ENCODE measurements at regions not wholly inside any gene's neighbourhood (a gene's known extent, or its start where the extent isn't known, plus 50 kb on each side); places are given as distances from the start of the nearest gene placed in this dataset.

- no peak for DNase-seq (ENCODE audit: low read depth)
Measured at GRCh38 chr17:79444198-79444597, 166.7 kb downstream of the RBFOX3 start.

DNA sequence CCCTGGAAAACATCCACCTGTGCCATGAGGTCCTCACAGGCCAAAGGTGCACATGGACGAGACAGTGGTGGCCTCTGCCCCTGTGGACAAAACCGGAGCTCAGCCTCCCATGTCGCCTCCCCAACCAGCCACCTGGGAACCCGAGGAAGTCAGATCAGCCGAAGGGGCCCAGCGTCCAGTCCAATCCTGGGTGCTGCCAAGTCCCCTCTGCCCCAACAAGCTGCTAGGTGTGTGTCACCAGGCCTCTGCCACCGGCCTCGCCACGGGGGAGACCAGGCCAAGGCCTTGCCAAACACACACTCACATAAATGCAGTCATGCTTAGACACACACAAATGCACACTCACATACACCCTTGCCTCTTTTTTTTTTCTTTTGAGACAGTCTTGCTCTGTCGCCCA is 167.8 kb downstream of the RBFOX3 start:
- no peak for DNase-seq (ENCODE audit: low read depth)

GRCh38 chr17:79441356-79442160 is 169.3 kb downstream of the RBFOX3 start:
- DNase-seq (ENCODE audit: low read depth): no peak

DNA sequence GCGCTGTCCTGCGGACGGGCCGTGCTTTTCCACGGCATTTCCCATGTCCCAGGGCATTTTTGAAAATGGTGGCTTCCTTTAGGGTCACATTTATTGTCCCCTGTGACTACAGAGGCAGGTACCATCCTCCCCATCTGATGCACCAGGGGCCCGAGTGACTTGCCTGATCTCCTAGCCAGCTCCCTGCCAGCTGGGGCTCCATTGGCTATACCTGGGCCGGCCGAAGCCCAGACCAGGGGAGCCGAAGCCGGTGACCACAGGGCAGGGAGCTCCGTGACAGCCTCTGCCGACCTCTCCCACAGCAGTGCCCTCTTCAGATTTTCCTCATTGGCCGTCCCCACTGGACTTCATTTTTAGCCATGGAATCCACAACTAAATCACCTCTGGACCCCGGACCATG is 170.6 kb downstream of the RBFOX3 start:
- no peak for DNase-seq (ENCODE audit: low read depth)

GRCh38 chr17:79439493-79439892 is 171.4 kb downstream of the RBFOX3 start:
- DNase-seq (ENCODE audit: low read depth): no peak

DNA sequence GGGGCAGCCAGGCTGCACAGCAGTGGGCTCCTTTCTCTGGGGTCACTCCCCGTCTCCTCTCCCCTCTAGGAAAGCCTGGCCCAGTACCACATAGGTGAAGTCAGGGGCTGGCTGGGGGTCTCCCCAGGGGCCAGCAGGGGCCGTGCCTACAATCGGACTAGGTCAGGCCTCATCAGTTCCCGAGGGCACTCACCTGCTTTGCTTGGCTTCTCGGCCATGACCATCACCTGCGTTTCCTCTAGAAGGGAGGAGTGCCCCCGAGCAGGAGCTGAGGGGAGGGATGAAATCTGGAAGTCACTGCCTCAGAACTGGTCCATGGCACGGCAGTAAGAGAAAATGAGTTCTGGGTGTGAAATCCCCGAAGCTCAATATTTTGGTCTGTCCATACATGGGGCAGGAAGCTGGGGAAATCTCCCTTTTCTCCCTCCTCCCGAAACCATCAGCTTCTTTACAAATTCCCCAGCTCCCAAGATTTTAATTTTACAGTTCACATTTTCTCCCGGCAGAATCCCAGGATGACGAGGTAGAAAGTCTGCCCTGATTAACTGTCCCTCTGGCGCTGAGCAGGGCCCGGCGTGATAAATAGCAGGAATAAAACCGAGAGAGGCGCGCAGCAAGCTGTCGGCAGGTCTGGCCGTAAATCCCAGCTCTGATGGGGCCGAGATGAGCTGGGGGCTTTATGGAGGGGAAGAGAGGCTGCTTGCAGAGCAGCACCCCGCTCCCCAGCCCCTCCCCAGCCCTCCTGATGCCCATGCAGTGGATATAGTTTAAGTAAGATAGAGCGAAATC is 172.1 kb downstream of the RBFOX3 start:
- DNase-seq (ENCODE audit: low read depth): no peak

GRCh38 chr17:79438058-79438457 is 172.8 kb downstream of the RBFOX3 start:
- no peak for DNase-seq (ENCODE audit: low read depth)

DNA sequence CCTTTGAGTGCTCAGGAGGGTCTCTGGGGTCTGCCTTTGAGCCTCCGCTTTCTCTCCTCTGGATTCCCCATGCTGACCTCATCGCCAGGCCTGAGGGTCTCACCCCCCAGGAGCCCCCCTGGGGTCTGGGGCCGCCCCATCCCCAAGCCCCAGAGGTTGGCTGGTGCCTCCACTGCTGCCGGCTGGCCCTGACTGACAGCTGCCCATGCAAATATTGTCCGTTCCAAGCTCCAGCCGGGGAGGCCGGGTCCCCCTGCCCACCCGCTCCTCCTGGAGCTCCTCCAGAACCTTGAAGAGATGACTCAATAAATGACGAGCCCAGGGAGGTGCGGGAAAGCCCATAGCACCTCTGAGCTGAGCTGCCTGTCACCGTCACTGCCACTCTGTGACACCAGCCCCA is 173.8 kb downstream of the RBFOX3 start:
- DNase-seq (ENCODE audit: low read depth): no peak

GRCh38 chr17:79435962-79436361 is 174.9 kb downstream of the RBFOX3 start:
- DNase-seq (ENCODE audit: low read depth): no peak

- DNase-seq (ENCODE audit: low read depth): no peak
Measured at GRCh38 chr17:79435296-79435695, 175.6 kb downstream of the RBFOX3 start.

DNA sequence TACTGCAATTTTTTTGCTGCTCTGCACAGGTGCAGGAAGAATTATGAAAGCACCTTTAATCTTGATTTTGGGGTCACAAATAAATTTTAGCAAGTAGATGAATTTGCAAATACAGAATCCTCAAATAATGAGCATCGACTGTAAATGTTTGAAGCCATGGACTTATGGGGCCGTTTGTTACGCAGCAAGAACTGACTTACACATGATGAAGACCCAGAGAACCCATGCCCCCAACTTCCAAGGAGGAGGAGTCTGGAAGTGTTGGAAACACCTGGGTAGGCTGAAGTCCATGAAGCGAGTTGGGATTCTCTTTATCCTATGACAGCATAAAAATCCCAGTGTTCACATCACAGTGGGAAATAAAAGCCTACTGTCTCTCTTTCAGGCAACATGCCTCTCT is 176.6 kb downstream of the RBFOX3 start:
- no peak for DNase-seq (ENCODE audit: low read depth)

DNA sequence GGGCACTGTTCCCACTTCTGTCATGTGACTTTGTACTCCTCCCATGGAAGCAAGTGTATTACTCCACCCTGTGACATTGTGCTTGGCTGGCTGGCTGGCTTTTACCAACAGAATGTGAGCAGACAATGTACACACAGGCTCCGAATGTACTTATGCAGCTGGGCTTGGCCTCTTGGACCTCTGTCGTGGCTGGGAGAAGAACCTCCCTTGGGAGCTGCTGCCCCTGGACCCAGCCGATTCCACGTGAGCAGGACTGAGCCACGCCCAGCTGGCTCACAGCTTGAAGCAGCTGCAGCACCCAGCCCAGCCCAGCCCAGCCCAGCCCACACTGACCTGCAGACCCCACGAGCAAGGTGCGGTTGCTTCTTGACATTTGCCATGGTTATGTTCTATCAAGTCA is 177.5 kb downstream of the RBFOX3 start:
- no peak for DNase-seq (ENCODE audit: low read depth)

- DNase-seq (ENCODE audit: low read depth): no peak
Measured at GRCh38 chr17:79431175-79431574, 179.7 kb downstream of the RBFOX3 start.

GRCh38 chr17:79429864-79430494 is 180.9 kb downstream of the RBFOX3 start:
- no peak for DNase-seq (ENCODE audit: low read depth)

DNA sequence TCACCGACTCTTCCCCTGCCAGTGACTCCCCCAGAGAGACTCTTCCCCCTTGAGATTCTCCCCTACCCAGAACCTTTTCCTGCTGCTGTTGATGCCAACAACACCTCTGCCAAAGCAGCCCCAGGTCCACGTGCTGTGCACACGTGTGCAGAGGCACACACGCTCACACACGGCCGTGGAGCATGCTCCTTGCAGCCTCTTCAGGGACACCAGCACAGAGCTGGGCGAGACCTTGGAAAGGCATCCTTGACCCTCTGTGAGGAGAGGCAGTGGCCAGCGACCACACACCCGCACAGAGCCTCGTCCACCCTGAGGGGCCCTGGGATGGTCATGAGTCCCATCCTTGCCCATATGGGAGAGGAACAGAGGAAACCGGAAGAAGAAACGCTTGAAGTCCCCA is 181.9 kb downstream of the RBFOX3 start:
- DNase-seq (ENCODE audit: low read depth): no peak

DNA sequence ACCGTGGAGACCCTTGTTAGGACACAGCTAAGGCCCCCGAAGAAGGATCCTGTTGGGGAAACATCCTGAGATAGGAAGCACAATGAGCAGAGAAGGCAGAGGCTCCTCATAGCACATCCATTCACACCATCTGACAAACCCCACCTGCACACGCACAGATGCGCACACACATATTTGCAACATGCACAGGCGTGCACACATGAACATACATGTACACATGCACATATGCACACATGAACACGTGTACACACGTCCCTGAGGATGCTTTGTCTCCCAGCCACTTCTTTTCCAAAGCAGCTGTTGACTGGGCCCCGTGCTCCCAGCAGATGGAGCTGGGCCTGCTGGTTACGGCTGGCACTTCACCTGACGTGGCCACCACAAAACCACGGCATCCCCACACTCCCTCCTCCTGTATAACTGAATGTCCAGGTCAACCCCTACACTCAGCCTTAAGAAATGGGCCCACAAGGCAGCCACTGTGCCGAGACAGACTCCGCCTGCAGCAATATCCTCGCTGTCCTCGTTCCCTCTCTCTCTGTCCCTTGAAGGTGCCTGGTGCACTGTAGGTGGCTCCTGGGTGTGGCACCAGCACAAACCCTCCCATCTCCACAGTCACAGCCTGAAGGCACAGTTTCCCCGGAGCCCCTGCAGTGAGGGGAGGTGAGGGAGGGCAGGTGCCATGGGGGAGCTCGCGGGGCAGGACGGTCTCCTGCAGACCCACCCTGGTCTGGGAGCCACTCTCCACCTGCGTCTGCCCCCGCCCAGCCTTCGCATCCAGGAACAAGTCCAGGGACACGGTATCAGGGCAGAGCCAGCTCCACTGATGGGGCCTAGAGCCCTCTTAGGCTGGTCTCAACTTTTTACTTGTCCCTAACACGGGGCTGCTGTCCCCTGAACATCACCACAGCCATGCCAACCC is 183.0 kb downstream of the RBFOX3 start:
- DNase-seq (ENCODE audit: low read depth): no peak

DNA sequence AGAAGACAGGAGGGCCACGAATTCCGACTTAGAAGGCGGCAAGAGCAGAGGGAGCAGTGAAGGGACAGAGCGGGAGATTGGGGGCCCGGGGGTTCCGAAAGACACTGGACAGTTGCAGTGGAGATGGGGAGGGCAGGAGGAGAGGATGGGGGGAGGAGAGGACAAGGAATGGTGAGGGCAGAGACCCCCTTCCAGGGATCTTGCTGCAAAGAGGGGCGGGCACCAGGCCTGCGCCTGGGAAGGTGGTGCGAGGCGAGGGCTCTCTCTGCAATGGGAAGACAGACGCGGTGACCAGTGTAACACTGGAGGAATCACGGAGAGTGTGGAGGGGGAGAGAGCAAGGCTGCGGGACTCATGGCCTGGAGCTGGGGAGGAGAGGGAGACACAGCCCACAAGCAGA is 185.2 kb downstream of the RBFOX3 start:
- DNase-seq (ENCODE audit: low read depth): no peak

DNA sequence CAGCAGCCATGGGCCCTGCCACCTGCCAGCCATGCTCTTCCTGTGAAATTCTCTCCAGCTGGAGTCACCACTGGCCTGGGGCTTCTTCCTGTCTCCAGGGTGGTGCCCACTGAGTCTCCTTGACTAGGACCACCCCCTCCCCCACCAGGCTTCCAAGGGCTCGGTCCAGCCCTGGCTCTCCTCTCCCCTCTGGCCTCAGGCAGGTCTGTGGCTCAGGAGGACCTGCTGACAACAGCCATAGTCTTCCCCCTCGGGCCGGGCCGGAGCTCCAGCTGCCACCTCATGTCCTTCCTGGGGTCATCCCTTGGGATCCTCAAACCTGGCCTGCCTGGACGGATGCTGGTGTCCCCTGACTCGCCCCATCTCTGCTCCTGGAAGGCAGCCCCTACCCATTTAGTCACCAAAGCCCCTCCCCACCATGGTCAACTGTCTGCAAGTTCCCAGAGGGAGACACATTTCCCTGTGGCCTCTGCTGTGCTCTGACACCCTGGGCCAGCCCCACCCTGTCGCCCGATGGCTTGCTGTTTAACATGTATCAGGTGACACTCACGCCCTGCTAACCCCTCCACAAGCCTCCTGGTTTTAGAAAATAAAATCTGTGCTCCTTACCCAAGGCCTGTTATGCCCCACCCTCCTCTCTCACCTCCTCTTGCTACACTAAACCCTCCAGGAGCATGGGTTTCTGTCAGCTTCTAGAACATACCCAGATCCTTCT is 186.2 kb downstream of the RBFOX3 start:
- no peak for DNase-seq (ENCODE audit: low read depth)

DNA sequence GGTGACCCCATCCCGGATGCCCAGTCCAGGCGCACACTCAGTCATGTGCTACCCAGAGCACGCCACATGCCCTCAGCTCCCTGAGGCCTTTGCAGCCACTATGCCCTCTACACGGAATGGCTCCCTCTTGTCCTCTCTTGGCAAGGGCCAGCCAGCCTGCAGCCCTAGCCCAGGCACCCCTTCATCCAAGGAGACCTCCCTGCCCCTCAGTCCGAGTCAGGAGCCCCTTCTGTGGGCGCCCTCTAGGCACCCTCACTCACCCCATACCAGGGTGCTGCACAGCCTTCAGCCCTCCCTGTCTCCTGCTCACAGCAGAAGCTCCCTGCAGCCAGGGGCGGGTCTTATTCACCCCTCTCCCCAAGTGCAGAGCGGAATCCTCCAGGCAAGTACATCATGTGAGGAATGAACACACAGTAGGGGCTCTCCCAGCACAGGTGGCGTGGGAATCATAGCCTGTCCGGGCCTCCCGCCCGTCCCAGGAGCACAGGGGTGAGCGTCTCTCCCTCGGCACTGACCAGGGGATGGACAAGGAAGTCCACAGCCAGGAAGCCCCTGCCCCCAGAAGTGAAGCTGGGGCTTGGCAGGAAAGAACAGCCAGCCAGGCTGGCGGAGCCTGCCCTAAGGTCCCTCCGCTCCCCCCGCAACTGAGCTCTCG is 186.9 kb downstream of the RBFOX3 start:
- DNase-seq (ENCODE audit: low read depth): no peak

DNA sequence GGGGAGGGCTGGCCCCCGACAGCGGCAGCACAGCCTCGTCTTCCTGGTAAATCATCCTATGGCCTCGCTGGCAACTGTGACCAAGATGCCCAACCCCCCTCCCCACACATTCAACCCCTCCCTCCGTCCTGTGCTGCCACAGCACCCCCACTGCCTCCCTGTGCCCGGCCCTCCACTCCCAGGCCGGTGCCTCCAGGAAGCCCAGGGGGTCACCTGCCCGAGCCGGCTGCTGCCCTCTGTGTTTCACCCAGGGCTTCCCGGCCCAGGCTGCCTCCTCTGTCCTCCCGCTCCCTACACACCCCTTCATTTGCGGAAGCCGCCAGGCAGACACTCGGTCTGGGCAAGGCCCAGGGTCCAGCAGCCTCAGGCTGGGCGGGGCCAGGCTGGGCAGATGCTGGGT is 188.6 kb downstream of the RBFOX3 start:
- DNase-seq (ENCODE audit: low read depth): no peak

All from RPMI7951 (cell line).